ENCODE measurements at regions not wholly inside any gene's neighbourhood (a gene's known extent, or its start where the extent isn't known, plus 50 kb on each side); places are given as distances from the start of the nearest gene placed in this dataset.

DNA sequence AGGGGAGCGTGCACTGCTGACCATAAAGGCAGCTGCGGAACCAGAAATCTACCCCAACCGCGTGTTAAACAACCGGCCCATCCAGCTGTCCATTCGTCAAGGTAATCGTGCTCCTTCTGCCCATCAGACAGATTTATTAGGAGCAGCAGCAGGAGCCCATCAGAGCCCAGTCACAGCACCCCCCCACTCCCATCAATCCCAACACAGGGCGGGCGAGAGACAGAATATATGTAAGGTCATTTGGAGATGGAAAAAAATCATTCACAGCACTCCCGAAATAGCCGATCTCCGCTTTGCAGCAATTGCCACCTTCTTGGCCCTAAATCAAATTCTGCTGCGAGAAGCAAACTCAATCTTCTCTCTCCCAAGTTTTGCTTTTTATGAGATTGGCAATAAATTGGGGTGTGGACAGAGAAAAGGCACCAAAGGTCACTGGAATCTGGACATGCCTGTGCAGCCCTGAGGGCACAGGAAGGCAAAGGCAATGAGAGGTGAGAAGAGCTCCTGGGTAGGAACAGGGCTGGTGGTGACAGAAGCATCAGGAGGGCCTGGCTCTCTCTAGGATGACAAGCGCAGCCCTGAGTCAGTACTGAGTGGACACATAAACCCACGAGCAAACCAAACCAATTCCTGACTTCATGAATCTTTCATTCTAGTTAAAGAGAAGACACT lies 145.0 kb upstream of the ZMIZ1 start:
- H3K4me1 ChIP-seq (ENCODE audit: control insufficient read depth in 1 of 2, insufficient read depth in 2 of 2, low read length in 2 of 2) = peaks cover 13 to 37% of the 10 kb centered on the region in 2 experiments
- peak overlapping the region; percentile 72 for H2AFZ ChIP-seq (ENCODE audit: low read depth, low read length, poor library complexity, severe bottlenecking)
- ChIA-PET CTCF (interaction anchor here (1.0 kb wide), 1 partner anchor 12 kb away, joined by 3 read pairs; no protein-coding TSS in a partner anchor), RAD21 (ENCODE audit: low non-redundant PET in 1 of 2, low total read pairs in 2 of 2, uncharacterized antibody in 2 of 2, unreplicated experiment in 2 of 2) (no interaction called here), POLR2A (no interaction called here)
- no peaks in the 10 kb centered on the region for H3K27me3 ChIP-seq (ENCODE audit: insufficient read depth, low read length)
- H3K4me2 ChIP-seq (ENCODE audit: low read length) = peak overlapping the region; percentile 1; the same call in 1 of the 2 replicates
- no peaks in the 10 kb centered on the region for H3K79me2 ChIP-seq (ENCODE audit: insufficient read depth, low read length)
- H3K4me3 ChIP-seq (replicated peaks in 1 of 2; ENCODE audit: low read depth in 1 of 2, low read length in 2 of 2) = no peak overlapping the region
- H3K9me2 ChIP-seq (ENCODE audit: insufficient read depth) = no peaks in the 10 kb centered on the region
- H3K9ac ChIP-seq (ENCODE audit: low read length) = no peak overlapping the region
- no peak for DNase-seq (ENCODE audit: low read depth, low spot score)
- no peak for TF ChIP-seq POLR2AphosphoS5 (IDR thresholded peaks at IDR 0.05; ENCODE audit: low read depth, low read length)
- TF ChIP-seq, protein P1, sequence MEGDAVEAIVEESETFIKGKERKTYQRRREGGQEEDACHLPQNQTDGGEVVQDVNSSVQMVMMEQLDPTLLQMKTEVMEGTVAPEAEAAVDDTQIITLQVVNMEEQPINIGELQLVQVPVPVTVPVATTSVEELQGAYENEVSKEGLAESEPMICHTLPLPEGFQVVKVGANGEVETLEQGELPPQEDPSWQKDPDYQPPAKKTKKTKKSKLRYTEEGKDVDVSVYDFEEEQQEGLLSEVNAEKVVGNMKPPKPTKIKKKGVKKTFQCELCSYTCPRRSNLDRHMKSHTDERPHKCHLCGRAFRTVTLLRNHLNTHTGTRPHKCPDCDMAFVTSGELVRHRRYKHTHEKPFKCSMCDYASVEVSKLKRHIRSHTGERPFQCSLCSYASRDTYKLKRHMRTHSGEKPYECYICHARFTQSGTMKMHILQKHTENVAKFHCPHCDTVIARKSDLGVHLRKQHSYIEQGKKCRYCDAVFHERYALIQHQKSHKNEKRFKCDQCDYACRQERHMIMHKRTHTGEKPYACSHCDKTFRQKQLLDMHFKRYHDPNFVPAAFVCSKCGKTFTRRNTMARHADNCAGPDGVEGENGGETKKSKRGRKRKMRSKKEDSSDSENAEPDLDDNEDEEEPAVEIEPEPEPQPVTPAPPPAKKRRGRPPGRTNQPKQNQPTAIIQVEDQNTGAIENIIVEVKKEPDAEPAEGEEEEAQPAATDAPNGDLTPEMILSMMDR (IDR thresholded peaks at IDR 0.05 in 2 of 3, conservative IDR thresholded peaks at IDR 0.05 in 1 of 3; ENCODE audit: borderline replicate concordance in 1 of 3, insufficient read depth in 1 of 3, low read depth in 2 of 3, low read length in 2 of 3) = no peak
- H4K20me1 ChIP-seq (ENCODE audit: insufficient read depth) = no peaks in the 10 kb centered on the region
- no peaks in the 10 kb centered on the region for H3K36me3 ChIP-seq (ENCODE audit: control insufficient read depth in 1 of 2, insufficient read depth in 2 of 2, low read length in 2 of 2)
- intact Hi-C loops (cut with micrococcal nuclease) = no loop called here
- no TSS peak for BruUV-seq (replicated peaks)
- no peak overlapping the region for H3K27ac ChIP-seq (ENCODE audit: low read depth, low read length)
- H3K9me3 ChIP-seq (ENCODE audit: control insufficient read depth in 1 of 2, insufficient read depth in 1 of 2, low read depth in 1 of 2, low read length in 2 of 2) = no peaks in the 10 kb centered on the region
- ATAC-seq = no peak

DNA sequence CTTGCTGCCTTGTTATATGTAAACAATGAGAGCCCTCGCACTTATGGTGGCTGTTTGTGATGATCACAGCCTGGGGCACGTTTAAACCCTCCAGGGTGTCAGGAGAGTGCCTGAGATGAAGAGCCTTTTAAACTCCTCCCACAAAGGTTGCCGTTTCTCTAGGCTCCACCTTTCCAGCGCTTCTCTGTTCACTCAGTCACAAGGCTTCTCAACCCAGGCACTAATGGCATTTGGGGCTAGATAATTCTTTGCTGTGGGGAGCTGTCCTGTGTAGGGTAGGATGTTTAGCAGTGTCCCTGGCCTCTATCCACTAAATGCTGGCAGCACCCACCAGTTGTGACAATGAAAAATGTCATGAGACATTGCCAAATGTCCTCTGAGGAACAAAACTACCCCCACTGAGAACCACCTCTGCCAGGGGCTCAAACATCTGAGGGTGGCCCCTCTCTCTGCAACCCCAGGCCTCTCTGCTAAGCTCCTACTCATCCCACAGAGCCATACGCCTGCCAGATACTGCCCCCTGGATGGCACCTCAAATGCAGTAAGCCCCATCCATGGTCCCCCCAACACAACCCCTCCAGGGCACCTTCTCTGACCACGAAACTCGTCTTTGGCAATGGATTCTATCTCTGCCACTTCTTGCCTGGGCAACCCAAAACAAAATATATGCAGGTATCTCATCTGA lies 144.3 kb upstream of the ZMIZ1 start:
- peak overlapping the region; percentile 72 for H2AFZ ChIP-seq (ENCODE audit: low read depth, low read length, poor library complexity, severe bottlenecking)
- ChIA-PET CTCF (interaction anchor here (1.0 kb wide), 1 partner anchor 11 kb away, joined by 3 read pairs; no protein-coding TSS in a partner anchor), RAD21 (ENCODE audit: low non-redundant PET in 1 of 2, low total read pairs in 2 of 2, uncharacterized antibody in 2 of 2, unreplicated experiment in 2 of 2) (no interaction called here), POLR2A (no interaction called here)
- H3K36me3 ChIP-seq (ENCODE audit: control insufficient read depth in 1 of 2, insufficient read depth in 2 of 2, low read length in 2 of 2) = no peaks in the 10 kb centered on the region
- no peaks in the 10 kb centered on the region for H3K79me2 ChIP-seq (ENCODE audit: insufficient read depth, low read length)
- peak overlapping the region; percentile 1; the same call in 1 of the 2 replicates for H3K4me2 ChIP-seq (ENCODE audit: low read length)
- H4K20me1 ChIP-seq (ENCODE audit: insufficient read depth) = no peaks in the 10 kb centered on the region
- intact Hi-C loops (cut with micrococcal nuclease) = loop anchor here (5.0 kb wide), 1 partner anchor 143 kb away; the partner anchor contains the start of gene ZMIZ1
- peaks cover 13 to 37% of the 10 kb centered on the region in 2 experiments for H3K4me1 ChIP-seq (ENCODE audit: control insufficient read depth in 1 of 2, insufficient read depth in 2 of 2, low read length in 2 of 2)
- H3K27ac ChIP-seq (ENCODE audit: low read depth, low read length) = no peak overlapping the region
- no peaks in the 10 kb centered on the region for H3K27me3 ChIP-seq (ENCODE audit: insufficient read depth, low read length)
- peak; percentile 47; the same call in 1 of the 2 replicates for ATAC-seq
- no peaks in the 10 kb centered on the region for H3K9me2 ChIP-seq (ENCODE audit: insufficient read depth)
- no peak overlapping the region for H3K4me3 ChIP-seq (replicated peaks in 1 of 2; ENCODE audit: low read depth in 1 of 2, low read length in 2 of 2)
- H3K9me3 ChIP-seq (ENCODE audit: control insufficient read depth in 1 of 2, insufficient read depth in 1 of 2, low read depth in 1 of 2, low read length in 2 of 2) = no peaks in the 10 kb centered on the region
- no TSS peak for BruUV-seq (replicated peaks)
- no peak for DNase-seq (ENCODE audit: low read depth, low spot score)
- H3K9ac ChIP-seq (ENCODE audit: low read length) = no peak overlapping the region
- TF ChIP-seq FOSL1 (IDR thresholded peaks at IDR 0.05; ENCODE audit: low read depth) = no peak
- no peak for TF ChIP-seq JUND (IDR thresholded peaks at IDR 0.05)
- TF ChIP-seq CBX3 (IDR thresholded peaks at IDR 0.05; ENCODE audit: low read depth) = no peak
- TF ChIP-seq POLR2AphosphoS5 (IDR thresholded peaks at IDR 0.05; ENCODE audit: low read depth, low read length) = no peak
- no peak for TF ChIP-seq SRF (IDR thresholded peaks at IDR 0.05; ENCODE audit: low read depth)
- TF ChIP-seq, protein P1 (IDR thresholded peaks at IDR 0.05 in 2 of 3, conservative IDR thresholded peaks at IDR 0.05 in 1 of 3; ENCODE audit: borderline replicate concordance in 1 of 3, insufficient read depth in 1 of 3, low read depth in 2 of 3, low read length in 2 of 3) = no peak
- no peak for TF ChIP-seq CEBPB (IDR thresholded peaks at IDR 0.05; ENCODE audit: low read depth)
- TF ChIP-seq POLR2A (IDR thresholded peaks at IDR 0.05; ENCODE audit: borderline replicate concordance, extremely low read depth, insufficient read depth, insufficient read length) = no peak
- no peak for TF ChIP-seq EGR1 (IDR thresholded peaks at IDR 0.05; ENCODE audit: low read depth)
- no peak for TF ChIP-seq YY1 (IDR thresholded peaks at IDR 0.05; ENCODE audit: extremely low read depth, insufficient replicate concordance, low read depth, low read length)

All from HCT116 (cell line).